D721Med (cell line): ENCODE measurements at regions not wholly inside any gene's neighbourhood (a gene's known extent, or its start where the extent isn't known, plus 50 kb on each side); places are given as distances from the start of the nearest gene placed in this dataset.

Experiments
- DNase-seq: peaks from one replicate; pipeline ENCODE4 v3.0.0; 2011; ENCODE audit warnings: low spot score; ENCODE audit not compliant: insufficient read length
- FAIRE-seq: peaks from 2 replicates; lab custom pipeline; 2011; peaks lifted over from hg19 to GRCh38; lab: Jason Lieb, UNC
- CTCF ChIP-seq: IDR thresholded peaks from 2 replicates; pipeline ENCODE4 v1.5.1; 2012; ENCODE audit warnings: mild to moderate bottlenecking, control low read depth; ENCODE audit not compliant: insufficient read depth; ENCODE audit errors: missing control alignments

- DNase-seq (no peak), FAIRE-seq (no peak)
- no peak for TF ChIP-seq CTCF
Observed at GRCh38 chr6:45758787-45759471, 256.7 kb downstream of the CLIC5 start.

- DNase-seq = no peak
- FAIRE-seq = no peak
- no peak for TF ChIP-seq CTCF
Observed at GRCh38 chr6:45757443-45758130, 258.1 kb downstream of the CLIC5 start.

- no peak for TF ChIP-seq CTCF
- no peak for DNase-seq
- no peak for FAIRE-seq
Observed at GRCh38 chr6:45756606-45757005, 259.1 kb downstream of the CLIC5 start.

- no peak for TF ChIP-seq CTCF
- DNase-seq (no peak), FAIRE-seq (no peak)
Observed at GRCh38 chr6:45754432-45754831, 261.2 kb downstream of the CLIC5 start.

- no peak for TF ChIP-seq CTCF
- FAIRE-seq (no peak), DNase-seq (no peak)
Observed at GRCh38 chr6:45746046-45746445, 269.6 kb downstream of the CLIC5 start.

GRCh38 chr6:45743028-45743615, 272.5 kb downstream of the CLIC5 start:
- FAIRE-seq (no peak), DNase-seq (no peak)
- no peak for TF ChIP-seq CTCF

GRCh38 chr6:45742591-45742990, 273.1 kb downstream of the CLIC5 start:
- no peak for DNase-seq
- TF ChIP-seq CTCF = no peak
- FAIRE-seq = no peak
